ENCODE measurements at regions not wholly inside any gene's neighbourhood (a gene's known extent, or its start where the extent isn't known, plus 50 kb on each side); places are given as distances from the start of the nearest gene placed in this dataset.

GRCh38 chr6:26299286-26300042 lies 65.5 kb upstream of the BTN3A2 start:
- Histone ChIP-seq H2AK5ac (ENCODE audit: insufficient read length, low read length) (no peak overlapping the region), H3K9me3 (ENCODE audit: control insufficient read depth, low read depth, low read length) (no peaks in the 10 kb centered on the region), H2BK15ac (ENCODE audit: low read depth, low read length) (no peak overlapping the region), H3K27me3 (ENCODE audit: insufficient read depth, low read length) (no peaks in the 10 kb centered on the region), H3K79me2 (ENCODE audit: insufficient read depth, low read length) (no peaks in the 10 kb centered on the region), H2BK20ac (ENCODE audit: low read depth, low read length, poor library complexity, severe bottlenecking) (no peak overlapping the region), H2BK120ac (ENCODE audit: low read depth, low read length, poor library complexity, severe bottlenecking) (no peak overlapping the region), H3K23ac (ENCODE audit: insufficient read length, low read depth, low read length) (no peak overlapping the region), H3K18ac (ENCODE audit: insufficient read length, low read depth, low read length) (no peak overlapping the region), H3T11ph (ENCODE audit: low read length) (no peak overlapping the region), H3K79me1 (ENCODE audit: insufficient read depth, low read depth, low read length, poor library complexity, severe bottlenecking) (no peaks in the 10 kb centered on the region), H3K4me2 (ENCODE audit: insufficient read depth, insufficient read length, low read length) (peak overlapping the region; percentile 64), H3K4me1 (ENCODE audit: insufficient read depth, low read length) (no peaks in the 10 kb centered on the region), H3K27ac (ENCODE audit: insufficient read length, low read depth, low read length) (no peak overlapping the region), H3K56ac (ENCODE audit: insufficient read length, low read depth, low read length) (no peak overlapping the region), H3K9ac (ENCODE audit: extremely low read depth, insufficient read length, low read length) (peak overlapping the region; percentile 70), H4K20me1 (ENCODE audit: control insufficient read depth, insufficient read depth, insufficient read length) (no peaks in the 10 kb centered on the region), H2AFZ (ENCODE audit: low read length) (peak overlapping the region; percentile 97), H2BK5ac (ENCODE audit: insufficient read length, low read length) (no peak overlapping the region), H2BK12ac (ENCODE audit: insufficient read length, low read depth, low read length) (no peak overlapping the region), H4K8ac (replicated peaks; ENCODE audit: insufficient read length, low read depth, low read length) (no peak overlapping the region), H4K91ac (ENCODE audit: insufficient read length, low read depth, low read length) (no peak overlapping the region), H4K5ac (ENCODE audit: insufficient read length, low read depth, low read length) (no peak overlapping the region), H3K23me2 (ENCODE audit: insufficient read length, low read depth, low read length, poor library complexity, severe bottlenecking) (no peaks in the 10 kb centered on the region), H3K4ac (ENCODE audit: low read depth, low read length) (no peak overlapping the region), H3K14ac (ENCODE audit: insufficient read depth, low read length) (no peak overlapping the region)
- peaks cover 3 to 7% of the 10 kb centered on the region in 2 experiments for H3K4me1 Mint-ChIP-seq
- TF ChIP-seq, protein P1, sequence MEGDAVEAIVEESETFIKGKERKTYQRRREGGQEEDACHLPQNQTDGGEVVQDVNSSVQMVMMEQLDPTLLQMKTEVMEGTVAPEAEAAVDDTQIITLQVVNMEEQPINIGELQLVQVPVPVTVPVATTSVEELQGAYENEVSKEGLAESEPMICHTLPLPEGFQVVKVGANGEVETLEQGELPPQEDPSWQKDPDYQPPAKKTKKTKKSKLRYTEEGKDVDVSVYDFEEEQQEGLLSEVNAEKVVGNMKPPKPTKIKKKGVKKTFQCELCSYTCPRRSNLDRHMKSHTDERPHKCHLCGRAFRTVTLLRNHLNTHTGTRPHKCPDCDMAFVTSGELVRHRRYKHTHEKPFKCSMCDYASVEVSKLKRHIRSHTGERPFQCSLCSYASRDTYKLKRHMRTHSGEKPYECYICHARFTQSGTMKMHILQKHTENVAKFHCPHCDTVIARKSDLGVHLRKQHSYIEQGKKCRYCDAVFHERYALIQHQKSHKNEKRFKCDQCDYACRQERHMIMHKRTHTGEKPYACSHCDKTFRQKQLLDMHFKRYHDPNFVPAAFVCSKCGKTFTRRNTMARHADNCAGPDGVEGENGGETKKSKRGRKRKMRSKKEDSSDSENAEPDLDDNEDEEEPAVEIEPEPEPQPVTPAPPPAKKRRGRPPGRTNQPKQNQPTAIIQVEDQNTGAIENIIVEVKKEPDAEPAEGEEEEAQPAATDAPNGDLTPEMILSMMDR (conservative IDR thresholded peaks at IDR 0.05) = no peak
- no peaks in the 10 kb centered on the region for H3K27me3 Mint-ChIP-seq (ENCODE audit: low read depth)
- no peak overlapping the region for H3K27ac Mint-ChIP-seq
- DNase-seq = no peak
- WGBS (ENCODE audit: extremely low coverage, insufficient read length, low lambda C conversion rate) = no CpG with 5 or more reads among the region's 23 CpGs
- peak overlapping the region; percentile 78 to 87 for H3K4me3 Mint-ChIP-seq
- no peaks in the 10 kb centered on the region; a peak in 1 of 5 replicates for H3K9me3 Mint-ChIP-seq
- no peaks in the 10 kb centered on the region for H3K36me3 Mint-ChIP-seq (ENCODE audit: insufficient read depth in 1 of 3, low read depth in 3 of 3)

All from H9 (cell line).